H1 (cell line): ENCODE measurements at regions not wholly inside any gene's neighbourhood (a gene's known extent, or its start where the extent isn't known, plus 50 kb on each side); places are given as distances from the start of the nearest gene placed in this dataset.

Experiments
- NANOG ChIP-seq: IDR thresholded peaks from 2 replicates; pipeline ENCODE4 v1.6.1; 2011; ENCODE audit warnings: low read length, low read depth, mild to moderate bottlenecking, inconsistent platforms; ENCODE audit not compliant: insufficient read depth, poor library complexity, severe bottlenecking

GRCh38 chr3:188068342-188068741, 85.6 kb upstream of the LPP start (continued):
- TF ChIP-seq NANOG: no peak
